ENCODE measurements at regions not wholly inside any gene's neighbourhood (a gene's known extent, or its start where the extent isn't known, plus 50 kb on each side); places are given as distances from the start of the nearest gene placed in this dataset.
"Not testable (repeated sequence)": the region's sequence is repeated elsewhere in the genome, so short reads cannot be mapped to it uniquely, and the experiment has no call there.

DNA sequence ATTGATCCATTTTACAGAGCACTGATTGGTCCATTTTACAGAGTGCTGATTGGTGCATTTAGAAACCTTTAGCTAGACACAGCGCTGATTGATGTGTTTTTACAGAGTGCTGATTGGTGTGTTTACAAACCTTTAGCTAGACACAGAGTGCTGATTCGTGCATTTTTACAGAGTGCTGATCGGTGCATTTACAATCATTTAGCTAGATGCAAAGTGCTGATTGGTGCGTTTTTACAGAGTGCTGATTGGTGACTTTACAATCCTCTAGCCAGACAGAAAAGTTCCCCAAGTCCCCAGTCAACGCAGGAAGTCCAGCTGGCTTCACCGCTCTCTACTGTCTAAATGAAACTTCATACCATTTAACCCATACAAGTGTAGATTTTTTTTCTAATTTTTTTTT, 228.5 kb upstream of the FIGN start:
- TF ChIP-seq POLR2AphosphoS5 (IDR thresholded peaks at IDR 0.05; ENCODE audit: insufficient read depth in 1 of 2, low read depth in 1 of 2); CTCF (IDR thresholded peaks at IDR 0.05): not testable (repeated sequence)

All from vagina (tissue), 2 donors.